Esophagus squamous epithelium (tissue), 5 donors: ENCODE measurements at regions not wholly inside any gene's neighbourhood (a gene's known extent, or its start where the extent isn't known, plus 50 kb on each side); places are given as distances from the start of the nearest gene placed in this dataset.

ENCODE experiments used
- DNase-seq: peaks from one replicate; lab custom pipeline; 2025; lab: John Stamatoyannopoulos, UW
- H3K27ac ChIP-seq, 4 donors: fragments of 200-600 bp; sonication (generic); one replicate each; pipeline ENCODE4 v1.5.1; 2016 to 2019; ENCODE audit warnings: mild to moderate bottlenecking in 1 of 4
- H3K27me3 ChIP-seq, 4 donors: fragments of 200-600 bp; sonication (generic); 1 replicate in 3 of 4; 2 replicates in 1 of 4; pipeline versions ENCODE4 v1.5.1 to v1.6.0; 2017 to 2021; ENCODE audit warnings: antibody characterized with exemption in 1 of 4
- H3K36me3 ChIP-seq, 3 donors: fragments of 200-600 bp; sonication (generic); one replicate each; pipeline ENCODE4 v1.5.1; 2016 to 2019
- H3K4me1 ChIP-seq, 3 donors: fragments of 200-600 bp; sonication (generic); one replicate each; pipeline ENCODE4 v1.5.1; 2017 to 2019
- H3K4me3 ChIP-seq, 4 donors: fragments of 200-600 bp; sonication (generic); 1 replicate in 3 of 4; 2 replicates in 1 of 4; pipeline ENCODE4 v1.5.1; 2016 to 2019; ENCODE audit warnings: mild to moderate bottlenecking in 2 of 4, moderate library complexity in 1 of 4
- H3K9me3 ChIP-seq, 3 donors: fragments of 200-600 bp; sonication (generic); one replicate each; pipeline ENCODE4 v1.5.1; 2016 to 2019
- CTCF ChIP-seq, 6 experiments: fragments of 450-650 bp in 4 of 6; fragments of 200-600 bp in 2 of 6; sonication (generic) in 2 of 6; IDR thresholded peaks; one replicate each; pipeline ENCODE4 v1.5.1; 2016 to 2019; ENCODE audit warnings: antibody characterized with exemption in 6 of 6, mild to moderate bottlenecking in 4 of 6, moderate library complexity in 4 of 6
- POLR2A ChIP-seq, 4 donors: fragments of 450-650 bp; IDR thresholded peaks; one replicate each; pipeline ENCODE4 v1.6.1; 2017; ENCODE audit warnings: antibody characterized with exemption in 4 of 4, mild to moderate bottlenecking in 4 of 4, moderate library complexity in 3 of 4
- WGBS, 2 donors: methylation state at CpG; one replicate each; pipeline ENCODE4 v1.1.5; 2018; 5-methylcytosine and 5-hydroxymethylcytosine counted together
- intact Hi-C: fragments of 100-400 bp; cut with DNase I; formaldehyde crosslinking; loops from one replicate; pipeline ENCODE4 v1.15.0; 2022
- donor health status: DM: yes; HTN: yes; CAD: no.

- H3K9me3 ChIP-seq: no peaks in the 10 kb centered on the region
- intact Hi-C loops: no loop called here
- H3K4me1 ChIP-seq: no peaks in the 10 kb centered on the region
- H3K27me3 ChIP-seq: peaks cover 0 to 7% (median 0%) of the 10 kb centered on the region in 4 donors
- H3K27ac ChIP-seq: no peak overlapping the region
- WGBS, 2 donors: 85 to 86% methylated on average over 4 of the region's 4 CpGs
- H3K4me3 ChIP-seq: no peak overlapping the region
- TF ChIP-seq POLR2A (IDR thresholded peaks at IDR 0.05): no peak
- no peak for TF ChIP-seq CTCF (IDR thresholded peaks at IDR 0.05)
- no peaks in the 10 kb centered on the region for H3K36me3 ChIP-seq
- no peak for DNase-seq
Measured at GRCh38 chr10:2150288-2150687, 413.0 kb upstream of the ADARB2 start.

- TF ChIP-seq POLR2A (IDR thresholded peaks at IDR 0.05): no peak
- TF ChIP-seq CTCF (IDR thresholded peaks at IDR 0.05): no peak
- Histone ChIP-seq H3K4me1 (no peaks in the 10 kb centered on the region), H3K9me3 (no peaks in the 10 kb centered on the region), H3K4me3 (no peak overlapping the region), H3K27ac (no peak overlapping the region), H3K27me3 (peaks cover 0 to 7% (median 0%) of the 10 kb centered on the region in 4 donors), H3K36me3 (no peaks in the 10 kb centered on the region)
- intact Hi-C loops: no loop called here
- 79 to 80% methylated on average over 17 to 18 of the region's 18 CpGs for WGBS, 2 donors
- DNase-seq: no peak
Measured at GRCh38 chr10:2145926-2146478, 408.7 kb upstream of the ADARB2 start.

- Histone ChIP-seq H3K27ac (no peak overlapping the region), H3K4me3 (no peak overlapping the region), H3K27me3 (peaks cover 0 to 7% (median 0%) of the 10 kb centered on the region in 4 donors), H3K36me3 (no peaks in the 10 kb centered on the region), H3K4me1 (no peaks in the 10 kb centered on the region), H3K9me3 (no peaks in the 10 kb centered on the region)
- TF ChIP-seq CTCF (IDR thresholded peaks at IDR 0.05) (no peak), POLR2A (IDR thresholded peaks at IDR 0.05) (no peak)
- no peak for DNase-seq
- intact Hi-C loops: no loop called here
- 64 to 71% methylated on average over 7 of the region's 7 CpGs for WGBS, 2 donors
Measured at GRCh38 chr10:2145491-2145890, 408.2 kb upstream of the ADARB2 start.

- intact Hi-C loops: no loop called here
- Histone ChIP-seq H3K27me3 (peaks cover 0 to 7% (median 0%) of the 10 kb centered on the region in 4 donors), H3K4me3 (no peak overlapping the region), H3K27ac (no peak overlapping the region), H3K4me1 (no peaks in the 10 kb centered on the region), H3K36me3 (no peaks in the 10 kb centered on the region), H3K9me3 (no peaks in the 10 kb centered on the region)
- TF ChIP-seq CTCF (IDR thresholded peaks at IDR 0.05) (no peak), POLR2A (IDR thresholded peaks at IDR 0.05) (no peak)
- no peak for DNase-seq
- WGBS, 2 donors: 44 to 76% methylated on average over 4 of the region's 4 CpGs
Measured at GRCh38 chr10:2144584-2144983, 407.3 kb upstream of the ADARB2 start.

- TF ChIP-seq CTCF (IDR thresholded peaks at IDR 0.05) (no peak), POLR2A (IDR thresholded peaks at IDR 0.05) (no peak)
- no peaks in the 10 kb centered on the region for H3K9me3 ChIP-seq
- H3K27me3 ChIP-seq: no peaks in the 10 kb centered on the region
- H3K36me3 ChIP-seq: no peaks in the 10 kb centered on the region
- H3K27ac ChIP-seq: no peak overlapping the region
- WGBS, 2 donors: 79 to 84% methylated on average over 14 to 16 of the region's 16 CpGs
- no peak overlapping the region for H3K4me3 ChIP-seq
- intact Hi-C loops: no loop called here
- no peaks in the 10 kb centered on the region for H3K4me1 ChIP-seq
- no peak for DNase-seq
Measured at GRCh38 chr10:2143213-2143835, 406.0 kb upstream of the ADARB2 start.
